GM12872 (cell line): ENCODE measurements at regions not wholly inside any gene's neighbourhood (a gene's known extent, or its start where the extent isn't known, plus 50 kb on each side); places are given as distances from the start of the nearest gene placed in this dataset.

ENCODE experiments used
- TF ChIP-seq, protein P1 (sequence below): IDR thresholded peaks from 3 replicates; pipeline ENCODE4 v1.5.1; 2011; ENCODE audit warnings: low read depth, mild to moderate bottlenecking, low read length, moderate library complexity; ENCODE audit not compliant: insufficient read depth

- TF ChIP-seq, protein P1, sequence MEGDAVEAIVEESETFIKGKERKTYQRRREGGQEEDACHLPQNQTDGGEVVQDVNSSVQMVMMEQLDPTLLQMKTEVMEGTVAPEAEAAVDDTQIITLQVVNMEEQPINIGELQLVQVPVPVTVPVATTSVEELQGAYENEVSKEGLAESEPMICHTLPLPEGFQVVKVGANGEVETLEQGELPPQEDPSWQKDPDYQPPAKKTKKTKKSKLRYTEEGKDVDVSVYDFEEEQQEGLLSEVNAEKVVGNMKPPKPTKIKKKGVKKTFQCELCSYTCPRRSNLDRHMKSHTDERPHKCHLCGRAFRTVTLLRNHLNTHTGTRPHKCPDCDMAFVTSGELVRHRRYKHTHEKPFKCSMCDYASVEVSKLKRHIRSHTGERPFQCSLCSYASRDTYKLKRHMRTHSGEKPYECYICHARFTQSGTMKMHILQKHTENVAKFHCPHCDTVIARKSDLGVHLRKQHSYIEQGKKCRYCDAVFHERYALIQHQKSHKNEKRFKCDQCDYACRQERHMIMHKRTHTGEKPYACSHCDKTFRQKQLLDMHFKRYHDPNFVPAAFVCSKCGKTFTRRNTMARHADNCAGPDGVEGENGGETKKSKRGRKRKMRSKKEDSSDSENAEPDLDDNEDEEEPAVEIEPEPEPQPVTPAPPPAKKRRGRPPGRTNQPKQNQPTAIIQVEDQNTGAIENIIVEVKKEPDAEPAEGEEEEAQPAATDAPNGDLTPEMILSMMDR = no peak
These were observed 288.8 kb downstream of the KIF2B start for GRCh38 chr17:54111576-54111975.

DNA sequence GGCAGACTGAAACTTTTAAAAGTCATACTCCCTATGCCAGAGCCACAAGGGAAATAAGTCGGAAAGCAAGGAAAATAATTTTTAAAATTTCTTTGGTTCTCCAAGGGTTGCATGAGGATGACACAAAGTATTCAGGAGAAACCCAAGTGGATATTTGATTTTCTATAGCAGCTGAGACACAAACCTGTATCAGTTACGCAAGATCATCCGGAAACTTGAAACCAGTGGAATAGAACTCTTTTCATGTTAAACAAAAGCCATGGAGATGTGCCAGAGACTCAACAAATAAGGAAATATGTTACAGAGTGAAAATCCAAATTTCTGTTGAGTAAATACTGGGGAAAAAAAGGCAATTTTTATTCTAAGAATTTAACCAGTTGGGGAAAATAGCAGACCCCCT, 294.7 kb downstream of the KIF2B start:
- TF ChIP-seq, protein P1 = no peak

- TF ChIP-seq, protein P1 = no peak
These were observed 301.7 kb downstream of the KIF2B start for GRCh38 chr17:54124456-54124855.

DNA sequence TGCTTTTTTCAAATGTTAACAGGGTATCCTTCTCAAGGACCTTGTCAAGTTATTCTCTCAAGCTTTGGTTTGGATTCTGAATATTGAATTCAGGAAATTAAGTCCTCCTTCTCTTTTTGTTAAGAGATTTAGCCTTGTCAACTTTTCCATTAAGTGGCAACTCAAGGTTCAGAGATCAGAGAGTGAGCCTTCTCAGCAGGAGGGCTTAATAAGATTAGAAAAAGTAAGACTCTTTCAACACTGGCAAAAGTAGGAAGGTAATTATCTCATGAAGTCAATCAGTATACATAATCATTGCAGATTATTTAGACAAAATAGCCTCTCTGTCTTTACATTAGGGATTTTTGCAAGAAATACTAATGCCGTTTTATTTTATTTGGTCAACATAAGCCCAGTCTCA, 330.7 kb downstream of the KIF2B start:
- TF ChIP-seq, protein P1 = no peak

GRCh38 chr17:54157542-54157941, 334.8 kb downstream of the KIF2B start:
- TF ChIP-seq, protein P1 = no peak

- TF ChIP-seq, protein P1 = no peak
These were observed 349.6 kb downstream of the KIF2B start for GRCh38 chr17:54172096-54172984.

DNA sequence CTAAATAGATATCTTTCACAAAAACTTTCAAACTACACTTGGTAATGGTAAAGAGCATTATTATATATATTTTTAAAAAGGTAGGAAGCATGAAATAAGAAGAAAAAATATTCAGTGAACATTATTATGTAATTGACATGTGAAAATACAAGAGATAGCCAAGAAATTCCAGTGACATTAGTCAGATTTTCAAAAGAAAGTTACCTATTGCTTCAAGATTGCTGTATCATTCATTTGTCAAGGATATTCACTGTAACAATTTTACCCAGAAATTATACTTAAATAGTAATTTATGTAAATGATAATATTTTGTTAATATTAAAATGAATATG, 350.2 kb downstream of the KIF2B start:
- TF ChIP-seq, protein P1 = no peak
